BLaER1 treated with 17β-estradiol and CSF1 and Interleukin-3, amounts not matched to agents 10 nM and 100 nM (cell line): ENCODE measurements at regions not wholly inside any gene's neighbourhood (a gene's known extent, or its start where the extent isn't known, plus 50 kb on each side); places are given as distances from the start of the nearest gene placed in this dataset.

Source experiments
- H3K27ac ChIP-seq, 11 experiments: shearing (Covaris generic); formaldehyde crosslinking; 2 replicates each; pipeline ENCODE4 v1.8.1; 2022
- H3K27me3 ChIP-seq, 11 experiments: shearing (Covaris generic); formaldehyde crosslinking; 2 replicates each; pipeline ENCODE4 v1.8.1; 2022
- H3K36me3 ChIP-seq, 11 experiments: shearing (Covaris generic); formaldehyde crosslinking; 2 replicates each; pipeline ENCODE4 v1.8.1; 2022
- H3K4me1 ChIP-seq, 10 experiments: shearing (Covaris generic); formaldehyde crosslinking; 2 replicates each; pipeline ENCODE4 v1.8.1; 2022
- H3K4me2 ChIP-seq, 11 experiments: shearing (Covaris generic); formaldehyde crosslinking; 2 replicates each; pipeline ENCODE4 v1.8.1; 2022
- H3K4me3 ChIP-seq, 10 experiments: shearing (Covaris generic); formaldehyde crosslinking; 2 replicates each; pipeline ENCODE4 v1.8.1; 2022
- H3K9ac ChIP-seq, 11 experiments: shearing (Covaris generic); formaldehyde crosslinking; 2 replicates each; pipeline ENCODE4 v1.8.1; 2022
- H3K9me3 ChIP-seq, 11 experiments: shearing (Covaris generic); formaldehyde crosslinking; replicated peaks in 1 of 11; 2 replicates each; pipeline ENCODE4 v1.8.1; 2022
- H4K20me1 ChIP-seq, 11 experiments: shearing (Covaris generic); formaldehyde crosslinking; 2 replicates each; pipeline ENCODE4 v1.8.1; 2022
- Cebpa-rat ChIP-seq, 11 experiments: shearing (Covaris generic); IDR thresholded peaks; 2 replicates each; pipeline ENCODE4 v1.8.1; 2022

GRCh38 chr5:153084511-153084910 is 406.0 kb upstream of the GRIA1 start:
- no peak overlapping the region for H3K27ac ChIP-seq
- TF ChIP-seq Cebpa-rat (IDR thresholded peaks at IDR 0.05): no peak
- no peak overlapping the region for H3K4me3 ChIP-seq
- H4K20me1 ChIP-seq: no peaks in the 10 kb centered on the region; a peak in 1 of 22 replicates
- no peaks in the 10 kb centered on the region for H3K27me3 ChIP-seq
- no peak overlapping the region for H3K9ac ChIP-seq
- peaks cover 4 to 14% (median 12%) of the 10 kb centered on the region in 10 experiments for H3K4me1 ChIP-seq
- peaks cover 0 to 3% (median 0%) of the 10 kb centered on the region in 11 experiments; a peak in 1 of 22 replicates for H3K9me3 ChIP-seq
- no peak overlapping the region for H3K4me2 ChIP-seq
- H3K36me3 ChIP-seq: no peaks in the 10 kb centered on the region

DNA sequence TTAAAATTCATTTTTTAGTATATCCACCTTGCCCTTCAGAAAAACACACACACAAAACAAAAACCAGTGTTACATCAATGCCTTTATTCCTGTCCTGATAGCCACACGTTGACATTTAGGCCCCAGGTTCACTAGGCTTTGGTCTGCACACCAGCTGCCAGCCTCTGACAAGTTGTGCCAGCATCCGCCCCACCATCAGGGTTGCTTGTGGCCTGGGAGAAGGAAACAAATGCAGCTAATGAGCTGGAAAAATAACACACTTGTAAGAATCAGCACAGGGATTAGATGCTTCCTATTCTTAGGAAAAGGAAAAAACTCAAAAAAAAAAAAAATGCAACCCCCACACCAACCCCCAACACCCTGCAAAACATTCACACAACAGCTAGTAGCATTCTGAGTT is 404.0 kb upstream of the GRIA1 start:
- H3K27ac ChIP-seq: no peak overlapping the region
- H3K9me3 ChIP-seq: no peaks in the 10 kb centered on the region
- H3K4me1 ChIP-seq: peaks cover 4 to 14% (median 12%) of the 10 kb centered on the region in 10 experiments
- no peak for TF ChIP-seq Cebpa-rat (IDR thresholded peaks at IDR 0.05)
- H3K27me3 ChIP-seq: no peaks in the 10 kb centered on the region
- H4K20me1 ChIP-seq: no peaks in the 10 kb centered on the region; a peak in 1 of 22 replicates
- H3K4me3 ChIP-seq: no peak overlapping the region
- H3K9ac ChIP-seq: no peak overlapping the region
- H3K36me3 ChIP-seq: no peaks in the 10 kb centered on the region
- no peak overlapping the region for H3K4me2 ChIP-seq

DNA sequence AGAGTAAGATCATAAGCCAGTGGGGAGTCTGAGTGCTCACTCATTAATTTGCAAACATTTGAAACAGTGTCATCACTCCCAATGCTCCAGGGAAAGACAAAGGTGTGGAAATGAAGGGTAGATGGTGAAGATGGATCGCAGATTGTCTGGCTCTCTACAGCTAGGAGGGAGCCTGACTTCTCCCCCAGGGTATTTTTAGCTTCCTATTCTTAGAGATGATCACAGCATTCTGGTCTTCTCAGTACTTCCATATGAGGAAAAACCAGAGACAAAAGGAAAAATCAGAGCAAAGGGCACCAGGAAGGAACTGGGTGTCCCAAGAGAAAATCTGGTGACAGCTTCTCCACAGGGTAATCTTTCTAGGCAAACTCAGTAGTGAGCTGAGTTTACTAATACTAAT is 401.9 kb upstream of the GRIA1 start:
- TF ChIP-seq Cebpa-rat (IDR thresholded peaks at IDR 0.05): no peak
- H3K4me1 ChIP-seq: peaks cover 4 to 14% (median 12%) of the 10 kb centered on the region in 10 experiments
- no peaks in the 10 kb centered on the region for H3K27me3 ChIP-seq
- peak overlapping the region; percentile 5 to 70 (median 55); a peak in 18 of 22 replicates for H3K4me2 ChIP-seq
- H3K36me3 ChIP-seq: no peaks in the 10 kb centered on the region
- no peaks in the 10 kb centered on the region for H3K9me3 ChIP-seq
- H3K9ac ChIP-seq: no peak overlapping the region
- no peak overlapping the region for H3K27ac ChIP-seq
- H4K20me1 ChIP-seq: no peaks in the 10 kb centered on the region; a peak in 1 of 22 replicates
- H3K4me3 ChIP-seq: no peak overlapping the region

GRCh38 chr5:153094333-153094732 is 396.1 kb upstream of the GRIA1 start:
- Histone ChIP-seq H3K4me1 (no peaks in the 10 kb centered on the region), H3K4me2 (no peak overlapping the region), H3K9ac (no peak overlapping the region), H3K36me3 (no peaks in the 10 kb centered on the region), H4K20me1 (no peaks in the 10 kb centered on the region), H3K9me3 (no peaks in the 10 kb centered on the region), H3K27me3 (no peaks in the 10 kb centered on the region), H3K27ac (no peak overlapping the region), H3K4me3 (no peak overlapping the region)
- TF ChIP-seq Cebpa-rat (IDR thresholded peaks at IDR 0.05): no peak

DNA sequence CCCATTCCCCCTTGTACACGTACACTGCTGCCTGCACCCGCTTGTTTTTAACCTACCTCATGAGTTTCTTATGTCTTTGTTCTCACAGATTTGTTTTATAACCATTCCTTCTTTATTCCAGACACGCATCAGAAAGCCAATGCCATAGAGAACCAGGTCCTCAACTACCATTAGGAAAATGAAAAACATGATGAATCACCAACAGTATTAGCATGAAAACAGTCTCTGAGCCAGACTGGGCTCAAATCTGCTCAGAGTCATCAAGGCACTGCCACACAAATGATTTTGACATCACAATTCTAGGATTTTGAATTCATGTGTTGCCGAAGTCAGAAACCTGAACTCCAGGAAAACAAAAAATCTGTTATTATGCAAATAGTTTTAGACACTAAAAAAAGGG is 394.1 kb upstream of the GRIA1 start:
- no peaks in the 10 kb centered on the region for H3K36me3 ChIP-seq
- no peak overlapping the region for H3K9ac ChIP-seq
- TF ChIP-seq Cebpa-rat (IDR thresholded peaks at IDR 0.05): no peak
- H3K9me3 ChIP-seq: no peaks in the 10 kb centered on the region
- H3K27me3 ChIP-seq: no peaks in the 10 kb centered on the region
- no peaks in the 10 kb centered on the region for H3K4me1 ChIP-seq
- H4K20me1 ChIP-seq: no peaks in the 10 kb centered on the region
- no peak overlapping the region for H3K4me2 ChIP-seq
- no peak overlapping the region for H3K27ac ChIP-seq
- H3K4me3 ChIP-seq: no peak overlapping the region

DNA sequence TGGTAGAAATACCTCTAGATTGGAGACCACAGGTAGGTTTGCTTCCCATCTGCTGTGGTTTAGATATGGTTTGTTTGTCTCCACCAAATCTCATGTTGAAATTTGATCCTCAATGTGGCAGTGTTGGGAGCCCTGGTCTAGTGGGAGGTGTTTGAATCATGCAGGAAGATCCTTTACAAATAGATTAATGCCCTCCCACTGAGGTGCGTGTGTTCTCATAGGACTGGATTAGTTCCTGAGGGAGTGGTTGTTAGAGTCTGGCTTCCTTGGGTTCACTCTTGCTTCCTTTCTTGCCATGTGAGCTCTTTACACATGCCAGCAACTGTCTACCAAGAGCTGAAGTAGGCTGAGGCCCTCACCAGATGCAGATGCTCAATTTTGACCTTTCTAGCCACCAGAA is 391.1 kb upstream of the GRIA1 start:
- no peak for TF ChIP-seq Cebpa-rat (IDR thresholded peaks at IDR 0.05)
- Histone ChIP-seq H3K9ac (no peak overlapping the region), H3K27ac (no peak overlapping the region), H3K4me1 (no peaks in the 10 kb centered on the region), H3K4me2 (no peak overlapping the region), H3K36me3 (no peaks in the 10 kb centered on the region), H3K27me3 (no peaks in the 10 kb centered on the region), H3K4me3 (no peak overlapping the region), H4K20me1 (no peaks in the 10 kb centered on the region), H3K9me3 (no peaks in the 10 kb centered on the region; a peak in 1 of 22 replicates)

- Histone ChIP-seq H4K20me1 (no peaks in the 10 kb centered on the region), H3K4me2 (no peak overlapping the region), H3K27me3 (no peaks in the 10 kb centered on the region), H3K4me3 (no peak overlapping the region), H3K36me3 (no peaks in the 10 kb centered on the region), H3K9me3 (no peaks in the 10 kb centered on the region; a peak in 1 of 22 replicates), H3K27ac (no peak overlapping the region), H3K9ac (no peak overlapping the region), H3K4me1 (no peaks in the 10 kb centered on the region)
- TF ChIP-seq Cebpa-rat (IDR thresholded peaks at IDR 0.05): no peak
Measured at GRCh38 chr5:153101235-153102180, 389.0 kb upstream of the GRIA1 start.

- no peak for TF ChIP-seq Cebpa-rat (IDR thresholded peaks at IDR 0.05)
- no peak overlapping the region for H3K4me2 ChIP-seq
- H3K9me3 ChIP-seq: no peaks in the 10 kb centered on the region
- no peak overlapping the region for H3K27ac ChIP-seq
- H3K36me3 ChIP-seq: no peaks in the 10 kb centered on the region
- no peaks in the 10 kb centered on the region for H4K20me1 ChIP-seq
- no peak overlapping the region for H3K9ac ChIP-seq
- no peak overlapping the region for H3K4me3 ChIP-seq
- no peaks in the 10 kb centered on the region for H3K4me1 ChIP-seq
- no peaks in the 10 kb centered on the region for H3K27me3 ChIP-seq
Measured at GRCh38 chr5:153116916-153117315, 373.6 kb upstream of the GRIA1 start.

DNA sequence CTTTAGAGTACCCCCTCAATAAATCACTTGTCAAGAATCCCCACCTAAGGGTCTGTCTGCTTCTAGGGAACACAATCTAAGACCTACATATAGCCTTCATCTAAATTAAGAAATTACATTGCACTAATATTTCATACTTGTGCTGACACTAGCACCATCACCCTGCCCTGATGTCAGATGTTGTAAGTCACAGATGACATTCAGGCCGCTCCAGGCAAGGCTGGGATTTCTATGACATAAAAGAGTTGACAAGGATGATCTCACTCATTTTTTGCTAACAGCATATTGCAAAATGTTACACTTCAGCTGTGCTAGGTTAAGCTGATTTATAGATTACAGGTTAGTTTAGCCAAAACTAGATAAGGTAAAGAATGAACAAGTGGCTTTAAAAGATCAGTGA is 372.5 kb upstream of the GRIA1 start:
- Histone ChIP-seq H3K27ac (no peak overlapping the region), H3K4me1 (no peaks in the 10 kb centered on the region), H3K9ac (no peak overlapping the region), H3K9me3 (no peaks in the 10 kb centered on the region), H3K36me3 (no peaks in the 10 kb centered on the region), H3K4me3 (no peak overlapping the region), H3K4me2 (no peak overlapping the region), H3K27me3 (no peaks in the 10 kb centered on the region), H4K20me1 (no peaks in the 10 kb centered on the region)
- TF ChIP-seq Cebpa-rat (IDR thresholded peaks at IDR 0.05): no peak

DNA sequence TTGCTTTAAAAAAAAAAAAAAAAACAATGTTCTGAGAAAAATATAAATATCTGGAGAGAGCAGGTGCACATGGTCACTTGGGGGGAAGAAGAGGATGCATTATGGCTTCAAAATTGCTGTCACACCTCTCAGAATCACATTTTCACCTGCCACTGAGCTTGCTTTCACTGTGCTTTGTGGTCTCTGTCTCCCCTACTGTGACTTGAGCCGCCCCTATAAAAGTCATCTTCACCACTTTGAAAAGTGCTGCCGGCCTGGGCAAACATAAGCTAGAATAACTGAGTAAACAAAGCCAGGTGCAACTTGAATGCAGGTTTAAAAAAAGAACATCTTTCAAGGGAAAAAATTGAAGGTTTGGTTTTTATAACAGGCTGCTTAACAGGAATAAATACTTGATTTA is 368.1 kb upstream of the GRIA1 start:
- H4K20me1 ChIP-seq: no peaks in the 10 kb centered on the region
- no peak overlapping the region for H3K4me3 ChIP-seq
- H3K36me3 ChIP-seq: no peaks in the 10 kb centered on the region
- H3K4me1 ChIP-seq: no peaks in the 10 kb centered on the region
- H3K27ac ChIP-seq: no peak overlapping the region
- no peak overlapping the region for H3K4me2 ChIP-seq
- no peak for TF ChIP-seq Cebpa-rat (IDR thresholded peaks at IDR 0.05)
- H3K9me3 ChIP-seq: no peaks in the 10 kb centered on the region
- H3K9ac ChIP-seq: no peak overlapping the region
- no peaks in the 10 kb centered on the region for H3K27me3 ChIP-seq
